Memory B cell (primary cell): ENCODE measurements at regions not wholly inside any gene's neighbourhood (a gene's known extent, or its start where the extent isn't known, plus 50 kb on each side); places are given as distances from the start of the nearest gene placed in this dataset.

Experiments
- ATAC-seq: fragments of 150-1000 bp; cut with Tn5 transposase; 2 replicates; pipeline ENCODE4 v1.10.0; 2021; ENCODE audit warnings: low read depth, mild to moderate bottlenecking, moderate library complexity
- DNase-seq, 2 donors: peaks; one replicate each; pipeline ENCODE4 v3.0.0; 2022; ENCODE audit warnings: low spot score in 2 of 2
- H3K27ac Mint-ChIP-seq: one replicate; pipeline ENCODE4 v1.8.0; 2022; ENCODE audit warnings: mild to moderate bottlenecking, moderate library complexity, mixed read lengths
- H3K27me3 Mint-ChIP-seq: one replicate; pipeline ENCODE4 v1.8.0; 2022; ENCODE audit warnings: mixed read lengths
- H3K36me3 Mint-ChIP-seq: one replicate; pipeline ENCODE4 v1.8.0; 2022; ENCODE audit warnings: mild to moderate bottlenecking, mixed read lengths
- H3K4me1 Mint-ChIP-seq: one replicate; pipeline ENCODE4 v1.8.0; 2022; ENCODE audit warnings: mixed read lengths
- H3K4me3 Mint-ChIP-seq: one replicate; pipeline ENCODE4 v1.8.0; 2022; ENCODE audit warnings: mild to moderate bottlenecking, moderate library complexity, mixed read lengths
- H3K9me3 Mint-ChIP-seq: one replicate; pipeline ENCODE4 v1.8.0; 2022; ENCODE audit warnings: mixed read lengths

- Mint-ChIP-seq H3K4me3 (no peak overlapping the region), H3K9me3 (peaks cover 7% of the 10 kb centered on the region), H3K27ac (no peak overlapping the region), H3K4me1 (peaks cover 24% of the 10 kb centered on the region), H3K36me3 (peaks cover 6% of the 10 kb centered on the region), H3K27me3 (no peaks in the 10 kb centered on the region)
- ATAC-seq (no peak), DNase-seq (no peak)
Measured at GRCh38 chr2:60331115-60331809, 222.2 kb downstream of the BCL11A start.

- Mint-ChIP-seq H3K4me1 (peaks cover 16% of the 10 kb centered on the region), H3K27me3 (no peaks in the 10 kb centered on the region), H3K27ac (no peak overlapping the region), H3K4me3 (no peak overlapping the region), H3K36me3 (peaks cover 11% of the 10 kb centered on the region), H3K9me3 (peaks cover 11% of the 10 kb centered on the region)
- ATAC-seq (no peak), DNase-seq (no peak)
Measured at GRCh38 chr2:60329225-60329624, 224.2 kb downstream of the BCL11A start.

GRCh38 chr2:60324536-60324935 is 228.9 kb downstream of the BCL11A start:
- DNase-seq: no peak
- Mint-ChIP-seq H3K9me3 (peaks cover 6% of the 10 kb centered on the region), H3K4me1 (peaks cover 13% of the 10 kb centered on the region), H3K27ac (peak overlapping the region; percentile 10), H3K27me3 (no peaks in the 10 kb centered on the region), H3K4me3 (no peak overlapping the region), H3K36me3 (peaks cover 10% of the 10 kb centered on the region)
- ATAC-seq: no peak

- Mint-ChIP-seq H3K9me3 (peaks cover 6% of the 10 kb centered on the region), H3K4me3 (no peak overlapping the region), H3K27ac (no peak overlapping the region), H3K27me3 (no peaks in the 10 kb centered on the region), H3K4me1 (peaks cover 37% of the 10 kb centered on the region), H3K36me3 (peaks cover 9% of the 10 kb centered on the region)
- DNase-seq: no peak
- no peak for ATAC-seq
Measured at GRCh38 chr2:60321816-60322215, 231.6 kb downstream of the BCL11A start.

GRCh38 chr2:60320724-60321123 is 232.7 kb downstream of the BCL11A start:
- no peak overlapping the region for H3K4me3 Mint-ChIP-seq
- DNase-seq (no peak), ATAC-seq (no peak)
- peaks cover 3% of the 10 kb centered on the region for H3K9me3 Mint-ChIP-seq
- H3K36me3 Mint-ChIP-seq: peaks cover 5% of the 10 kb centered on the region
- H3K27me3 Mint-ChIP-seq: no peaks in the 10 kb centered on the region
- H3K4me1 Mint-ChIP-seq: peaks cover 45% of the 10 kb centered on the region
- peak overlapping the region; percentile 51 for H3K27ac Mint-ChIP-seq

- peaks cover 57% of the 10 kb centered on the region for H3K4me1 Mint-ChIP-seq
- no peaks in the 10 kb centered on the region for H3K9me3 Mint-ChIP-seq
- peaks cover 2% of the 10 kb centered on the region for H3K36me3 Mint-ChIP-seq
- peak overlapping the region; percentile 45 for H3K4me3 Mint-ChIP-seq
- ATAC-seq (no peak), DNase-seq (no peak)
- peak overlapping the region; percentile 66 for H3K27ac Mint-ChIP-seq
- H3K27me3 Mint-ChIP-seq: no peaks in the 10 kb centered on the region
Measured at GRCh38 chr2:60319031-60319547, 234.4 kb downstream of the BCL11A start.

GRCh38 chr2:60318544-60318943 is 234.9 kb downstream of the BCL11A start:
- ATAC-seq (no peak), DNase-seq (no peak)
- H3K27me3 Mint-ChIP-seq: no peaks in the 10 kb centered on the region
- H3K4me3 Mint-ChIP-seq: no peak overlapping the region
- H3K36me3 Mint-ChIP-seq: no peaks in the 10 kb centered on the region
- peaks cover 60% of the 10 kb centered on the region for H3K4me1 Mint-ChIP-seq
- H3K27ac Mint-ChIP-seq: peak overlapping the region; percentile 66
- H3K9me3 Mint-ChIP-seq: no peaks in the 10 kb centered on the region

GRCh38 chr2:60317844-60318243 is 235.6 kb downstream of the BCL11A start:
- DNase-seq: peak; percentile 39 to 65
- H3K36me3 Mint-ChIP-seq: no peaks in the 10 kb centered on the region
- no peaks in the 10 kb centered on the region for H3K9me3 Mint-ChIP-seq
- peak overlapping the region; percentile 28 for H3K4me3 Mint-ChIP-seq
- H3K27me3 Mint-ChIP-seq: no peaks in the 10 kb centered on the region
- ATAC-seq: peak; percentile 92
- peaks cover 67% of the 10 kb centered on the region for H3K4me1 Mint-ChIP-seq
- H3K27ac Mint-ChIP-seq: peak overlapping the region; percentile 66

GRCh38 chr2:60317034-60317386 is 236.4 kb downstream of the BCL11A start:
- no peaks in the 10 kb centered on the region for H3K27me3 Mint-ChIP-seq
- H3K27ac Mint-ChIP-seq: peak overlapping the region; percentile 66
- DNase-seq (no peak), ATAC-seq (no peak)
- peak overlapping the region; percentile 27 for H3K4me3 Mint-ChIP-seq
- H3K36me3 Mint-ChIP-seq: no peaks in the 10 kb centered on the region
- H3K9me3 Mint-ChIP-seq: no peaks in the 10 kb centered on the region
- H3K4me1 Mint-ChIP-seq: peaks cover 68% of the 10 kb centered on the region

GRCh38 chr2:60316381-60317033 is 236.9 kb downstream of the BCL11A start:
- no peak for DNase-seq
- H3K9me3 Mint-ChIP-seq: no peaks in the 10 kb centered on the region
- H3K27ac Mint-ChIP-seq: peak overlapping the region; percentile 66
- H3K4me1 Mint-ChIP-seq: peaks cover 70% of the 10 kb centered on the region
- no peak for ATAC-seq
- no peaks in the 10 kb centered on the region for H3K27me3 Mint-ChIP-seq
- H3K36me3 Mint-ChIP-seq: no peaks in the 10 kb centered on the region
- H3K4me3 Mint-ChIP-seq: peak overlapping the region; percentile 49

- no peaks in the 10 kb centered on the region for H3K9me3 Mint-ChIP-seq
- no peaks in the 10 kb centered on the region for H3K27me3 Mint-ChIP-seq
- peak overlapping the region; percentile 4 for H3K4me3 Mint-ChIP-seq
- peak overlapping the region; percentile 51 for H3K27ac Mint-ChIP-seq
- DNase-seq: no peak
- ATAC-seq: no peak
- H3K4me1 Mint-ChIP-seq: peaks cover 70% of the 10 kb centered on the region
- no peaks in the 10 kb centered on the region for H3K36me3 Mint-ChIP-seq
Measured at GRCh38 chr2:60313470-60314172, 239.8 kb downstream of the BCL11A start.

GRCh38 chr2:60312618-60313017 is 240.8 kb downstream of the BCL11A start:
- ATAC-seq: peak; percentile 28
- Mint-ChIP-seq H3K36me3 (no peaks in the 10 kb centered on the region), H3K9me3 (no peaks in the 10 kb centered on the region), H3K27ac (peak overlapping the region; percentile 36), H3K4me1 (peaks cover 64% of the 10 kb centered on the region), H3K27me3 (no peaks in the 10 kb centered on the region), H3K4me3 (peak overlapping the region; percentile 5)
- DNase-seq: no peak

- ATAC-seq (no peak), DNase-seq (no peak)
- H3K4me1 Mint-ChIP-seq: peaks cover 65% of the 10 kb centered on the region
- no peak overlapping the region for H3K27ac Mint-ChIP-seq
- H3K36me3 Mint-ChIP-seq: no peaks in the 10 kb centered on the region
- no peak overlapping the region for H3K4me3 Mint-ChIP-seq
- H3K27me3 Mint-ChIP-seq: no peaks in the 10 kb centered on the region
- H3K9me3 Mint-ChIP-seq: no peaks in the 10 kb centered on the region
Measured at GRCh38 chr2:60311524-60311923, 241.9 kb downstream of the BCL11A start.

- no peak for ATAC-seq
- no peaks in the 10 kb centered on the region for H3K36me3 Mint-ChIP-seq
Measured at GRCh38 chr2:60309941-60310660, 243.4 kb downstream of the BCL11A start.

More at GRCh38 chr2:60309941-60310660, 243.4 kb downstream of the BCL11A start:
- peaks cover 63% of the 10 kb centered on the region for H3K4me1 Mint-ChIP-seq
- no peak for DNase-seq
- H3K27me3 Mint-ChIP-seq: no peaks in the 10 kb centered on the region
- H3K27ac Mint-ChIP-seq: no peak overlapping the region
- no peak overlapping the region for H3K4me3 Mint-ChIP-seq
- no peaks in the 10 kb centered on the region for H3K9me3 Mint-ChIP-seq
